MM.1S (cell line): ENCODE measurements at regions not wholly inside any gene's neighbourhood (a gene's known extent, or its start where the extent isn't known, plus 50 kb on each side); places are given as distances from the start of the nearest gene placed in this dataset.
"Not testable (repeated sequence)": the region's sequence is repeated elsewhere in the genome, so short reads cannot be mapped to it uniquely, and the experiment has no call there.

ENCODE experiments used
- DNase-seq: peaks from one replicate; pipeline ENCODE4 v3.0.0-alpha.2; 2015
- H2AFZ ChIP-seq: fragments of 300-600 bp; sonication (generic); 2 replicates; pipeline ENCODE4 v1.6.0; 2016; ENCODE audit warnings: antibody characterized with exemption, low read length
- H3F3A ChIP-seq: fragments of 300-600 bp; sonication (generic); 2 replicates; pipeline ENCODE4 v1.6.1; 2016; ENCODE audit warnings: mild to moderate bottlenecking, antibody characterized with exemption, low read length, moderate library complexity, mixed read lengths; ENCODE audit not compliant: insufficient read depth
- H3K27ac ChIP-seq: fragments of 300-600 bp; sonication (generic); 2 replicates; pipeline ENCODE4 v1.5.1; 2016; ENCODE audit warnings: mild to moderate bottlenecking, low read length
- H3K27me3 ChIP-seq: fragments of 300-600 bp; sonication (generic); replicated peaks from 2 replicates; pipeline ENCODE4 v1.6.0; 2016; ENCODE audit warnings: low read length; ENCODE audit not compliant: insufficient read depth
- H3K36me3 ChIP-seq: fragments of 300-600 bp; sonication (generic); replicated peaks from 2 replicates; pipeline ENCODE4 v1.6.1; 2016; ENCODE audit warnings: mild to moderate bottlenecking, low read length, mixed read lengths; ENCODE audit not compliant: insufficient read depth
- H3K4me1 ChIP-seq: fragments of 300-600 bp; sonication (generic); 2 replicates; pipeline ENCODE4 v1.6.1; 2016; ENCODE audit warnings: low read length, mixed read lengths
- H3K4me2 ChIP-seq: fragments of 300-600 bp; sonication (generic); 2 replicates; pipeline ENCODE4 v1.6.0; 2016; ENCODE audit warnings: low read depth, low read length
- H3K4me3 ChIP-seq: fragments of 300-600 bp; sonication (generic); 2 replicates; pipeline ENCODE4 v1.5.1; 2016; ENCODE audit warnings: low read length, mixed read lengths
- H3K79me2 ChIP-seq: fragments of 300-600 bp; sonication (generic); 2 replicates; pipeline ENCODE4 v1.6.1; 2016; ENCODE audit warnings: mixed run types, low read length, mixed read lengths
- H3K9ac ChIP-seq: fragments of 300-600 bp; sonication (generic); 2 replicates; pipeline ENCODE4 v1.6.1; 2016; ENCODE audit warnings: low read length, mixed read lengths
- H3K9me2 ChIP-seq: fragments of 300-600 bp; sonication (generic); replicated peaks from 2 replicates; pipeline ENCODE4 v1.6.1; 2016; ENCODE audit warnings: mild to moderate bottlenecking, low read length, mixed read lengths; ENCODE audit not compliant: insufficient read depth
- H3K9me3 ChIP-seq: fragments of 300-600 bp; sonication (generic); replicated peaks from 2 replicates; pipeline ENCODE4 v1.6.1; 2016; ENCODE audit warnings: mild to moderate bottlenecking, low read length, mixed read lengths; ENCODE audit not compliant: insufficient read depth
- H4K20me1 ChIP-seq: fragments of 300-600 bp; sonication (generic); 2 replicates; pipeline ENCODE4 v1.6.1; 2016; ENCODE audit warnings: mild to moderate bottlenecking, low read length, moderate library complexity, mixed read lengths; ENCODE audit not compliant: insufficient read depth
- CTCF ChIP-seq: fragments of 300-600 bp; sonication (generic); IDR thresholded peaks from 2 replicates; pipeline ENCODE4 v1.5.1; 2016; ENCODE audit warnings: antibody characterized with exemption, low read length, mixed read lengths
- EZH2 ChIP-seq: fragments of 300-600 bp; sonication (generic); optimal IDR thresholded peaks from 2 replicates; pipeline ENCODE3; 2017; ENCODE audit warnings: low read depth, mild to moderate bottlenecking, antibody characterized with exemption, low read length, mixed read lengths
- EZH2phosphoT487 ChIP-seq: fragments of 300-600 bp; sonication (generic); IDR thresholded peaks from 2 replicates; pipeline ENCODE4 v1.6.1; 2018; ENCODE audit warnings: antibody characterized with exemption, low read length

GRCh38 chr20:19876828-19877460 is 118.9 kb downstream of the RIN2 start:
- DNase-seq, result no peak
- Histone ChIP-seq H3K9me2 (no peaks in the 10 kb centered on the region), H3K9me3 (no peaks in the 10 kb centered on the region), H3K4me1 (no peaks in the 10 kb centered on the region), H3K9ac (no peak overlapping the region), H3K4me2 (no peak overlapping the region), H3K4me3 (no peak overlapping the region), H3K27ac (no peak overlapping the region), H3K27me3 (no peaks in the 10 kb centered on the region), H3F3A (no peaks in the 10 kb centered on the region), H3K79me2 (no peaks in the 10 kb centered on the region), H2AFZ (no peak overlapping the region), H4K20me1 (no peaks in the 10 kb centered on the region), H3K36me3 (no peaks in the 10 kb centered on the region)
- no peak for TF ChIP-seq EZH2
- TF ChIP-seq EZH2phosphoT487, result no peak
- no peak for TF ChIP-seq CTCF

GRCh38 chr20:19879874-19880255 is 121.8 kb downstream of the RIN2 start:
- not testable (repeated sequence) for H3K27ac ChIP-seq, DNase-seq, H3K4me3 ChIP-seq, H3K79me2 ChIP-seq, H4K20me1 ChIP-seq, H3K4me2 ChIP-seq, H3F3A ChIP-seq, H2AFZ ChIP-seq, H3K9me3 ChIP-seq, H3K9ac ChIP-seq, H3K27me3 ChIP-seq, H3K36me3 ChIP-seq, H3K4me1 ChIP-seq, H3K9me2 ChIP-seq

GRCh38 chr20:19880256-19881079 is 122.4 kb downstream of the RIN2 start:
- no peak for TF ChIP-seq EZH2
- no peak for TF ChIP-seq CTCF
- TF ChIP-seq EZH2phosphoT487, result no peak

More at GRCh38 chr20:19880256-19881079, 122.4 kb downstream of the RIN2 start:
- Histone ChIP-seq H3K4me2 (no peak overlapping the region), H3F3A (no peaks in the 10 kb centered on the region), H4K20me1 (no peaks in the 10 kb centered on the region), H3K36me3 (no peaks in the 10 kb centered on the region), H3K4me1 (no peaks in the 10 kb centered on the region), H3K9me3 (no peaks in the 10 kb centered on the region), H3K9ac (no peak overlapping the region), H3K27me3 (no peaks in the 10 kb centered on the region), H3K79me2 (no peaks in the 10 kb centered on the region), H2AFZ (no peak overlapping the region), H3K4me3 (no peak overlapping the region), H3K27ac (no peak overlapping the region), H3K9me2 (no peaks in the 10 kb centered on the region)
- no peak for DNase-seq
